ENCODE measurements at regions not wholly inside any gene's neighbourhood (a gene's known extent, or its start where the extent isn't known, plus 50 kb on each side); places are given as distances from the start of the nearest gene placed in this dataset.

- TF ChIP-seq POLR2A (IDR thresholded peaks at IDR 0.05; ENCODE audit: low read depth, low read length) (no peak), POLR2AphosphoS5 (IDR thresholded peaks at IDR 0.05; ENCODE audit: low read depth, low read length) (no peak), TAF1 (IDR thresholded peaks at IDR 0.05; ENCODE audit: borderline replicate concordance, low read depth, low read length) (no peak)
- FAIRE-seq (no peak), DNase-seq (ENCODE audit: insufficient read length) (no peak)
Measured at GRCh38 chr6:8237668-8238067, 135.3 kb upstream of the EEF1E1 start.

DNA sequence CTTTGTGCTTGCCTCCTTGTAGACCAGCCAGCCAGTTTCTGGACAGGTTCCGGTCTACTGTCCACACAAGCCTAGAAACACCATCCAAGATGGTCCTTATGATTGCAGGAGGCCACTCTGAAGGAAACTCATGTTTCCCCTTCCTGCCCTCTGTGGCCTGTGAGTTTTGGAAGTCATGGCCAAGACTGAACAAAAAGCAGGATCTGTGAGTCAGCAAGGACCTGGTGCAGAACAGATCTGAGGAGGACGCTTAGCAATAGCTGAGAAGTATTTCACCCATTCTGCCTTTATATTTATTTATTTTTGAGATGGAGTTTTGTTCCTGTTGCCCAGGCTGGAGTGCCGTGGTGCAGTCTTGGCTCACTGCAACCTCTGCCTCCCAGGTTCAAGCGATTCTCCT lies 134.6 kb upstream of the EEF1E1 start:
- no peak for DNase-seq (ENCODE audit: insufficient read length)
- FAIRE-seq: no peak
- TF ChIP-seq POLR2A (IDR thresholded peaks at IDR 0.05; ENCODE audit: low read depth, low read length): no peak
- no peak for TF ChIP-seq POLR2AphosphoS5 (IDR thresholded peaks at IDR 0.05; ENCODE audit: low read depth, low read length)
- TF ChIP-seq TAF1 (IDR thresholded peaks at IDR 0.05; ENCODE audit: borderline replicate concordance, low read depth, low read length): no peak

DNA sequence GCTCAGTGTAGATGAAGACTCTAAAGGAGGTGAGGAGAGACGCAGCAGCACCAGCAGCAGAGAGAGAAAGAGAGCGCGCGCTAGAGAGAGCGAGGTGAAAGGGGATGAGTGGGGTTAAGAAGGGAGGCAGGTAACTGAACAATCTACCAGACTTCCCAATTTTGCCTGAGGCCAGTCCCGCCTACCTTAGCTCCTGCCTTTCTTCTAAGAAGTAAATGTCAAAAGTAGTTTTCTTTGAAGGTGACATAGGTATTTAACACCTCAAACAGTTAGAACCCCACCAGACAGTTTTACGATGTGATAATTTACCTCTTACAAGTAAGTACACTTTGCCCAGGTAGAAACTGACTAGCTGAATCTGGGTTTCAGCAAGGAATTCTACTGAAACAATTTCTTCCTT lies 132.0 kb upstream of the EEF1E1 start:
- TF ChIP-seq POLR2AphosphoS5 (IDR thresholded peaks at IDR 0.05; ENCODE audit: low read depth, low read length) (no peak), POLR2A (IDR thresholded peaks at IDR 0.05; ENCODE audit: low read depth, low read length) (no peak), TAF1 (IDR thresholded peaks at IDR 0.05; ENCODE audit: borderline replicate concordance, low read depth, low read length) (no peak)
- FAIRE-seq: no peak
- no peak for DNase-seq (ENCODE audit: insufficient read length)

- no peak for FAIRE-seq
- TF ChIP-seq POLR2A (IDR thresholded peaks at IDR 0.05; ENCODE audit: low read depth, low read length) (no peak), POLR2AphosphoS5 (IDR thresholded peaks at IDR 0.05; ENCODE audit: low read depth, low read length) (no peak), TAF1 (IDR thresholded peaks at IDR 0.05; ENCODE audit: borderline replicate concordance, low read depth, low read length) (no peak)
- no peak for DNase-seq (ENCODE audit: insufficient read length)
Measured at GRCh38 chr6:8231956-8232355, 129.6 kb upstream of the EEF1E1 start.

GRCh38 chr6:8229915-8230756 lies 127.8 kb upstream of the EEF1E1 start:
- DNase-seq (ENCODE audit: insufficient read length): no peak
- no peak for FAIRE-seq
- TF ChIP-seq POLR2AphosphoS5 (IDR thresholded peaks at IDR 0.05; ENCODE audit: low read depth, low read length) (no peak), POLR2A (IDR thresholded peaks at IDR 0.05; ENCODE audit: low read depth, low read length) (no peak), TAF1 (IDR thresholded peaks at IDR 0.05; ENCODE audit: borderline replicate concordance, low read depth, low read length) (no peak)

GRCh38 chr6:8225113-8225512 lies 122.8 kb upstream of the EEF1E1 start:
- TF ChIP-seq POLR2AphosphoS5 (IDR thresholded peaks at IDR 0.05; ENCODE audit: low read depth, low read length) (no peak), TAF1 (IDR thresholded peaks at IDR 0.05; ENCODE audit: borderline replicate concordance, low read depth, low read length) (no peak), POLR2A (IDR thresholded peaks at IDR 0.05; ENCODE audit: low read depth, low read length) (no peak)
- FAIRE-seq (no peak), DNase-seq (ENCODE audit: insufficient read length) (no peak)

DNA sequence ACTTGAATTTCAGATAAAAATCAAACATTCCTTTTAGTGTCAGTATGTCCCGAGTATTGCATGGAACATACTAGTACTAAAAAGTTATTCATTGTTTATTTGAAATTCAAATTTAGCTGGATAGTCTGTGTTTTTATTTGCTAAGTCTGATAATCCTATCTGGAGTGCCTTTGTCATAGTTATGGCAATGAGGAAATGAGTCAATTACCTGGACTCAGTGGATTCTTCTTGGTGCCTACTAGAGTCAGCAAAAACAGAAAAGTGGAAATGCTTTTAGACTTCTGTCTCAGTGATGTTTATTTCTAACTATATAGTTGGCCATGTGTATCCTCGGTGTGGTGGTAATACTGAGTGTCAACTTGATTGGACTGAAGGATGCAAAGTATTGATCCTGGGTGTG lies 121.3 kb upstream of the EEF1E1 start:
- no peak for DNase-seq (ENCODE audit: insufficient read length)
- TF ChIP-seq TAF1 (IDR thresholded peaks at IDR 0.05; ENCODE audit: borderline replicate concordance, low read depth, low read length): no peak
- TF ChIP-seq POLR2A (IDR thresholded peaks at IDR 0.05; ENCODE audit: low read depth, low read length): no peak
- no peak for TF ChIP-seq POLR2AphosphoS5 (IDR thresholded peaks at IDR 0.05; ENCODE audit: low read depth, low read length)
- no peak for FAIRE-seq

GRCh38 chr6:8219352-8219943 lies 117.1 kb upstream of the EEF1E1 start:
- no peak for TF ChIP-seq POLR2A (IDR thresholded peaks at IDR 0.05; ENCODE audit: low read depth, low read length)
- no peak for TF ChIP-seq POLR2AphosphoS5 (IDR thresholded peaks at IDR 0.05; ENCODE audit: low read depth, low read length)
- no peak for TF ChIP-seq TAF1 (IDR thresholded peaks at IDR 0.05; ENCODE audit: borderline replicate concordance, low read depth, low read length)
- FAIRE-seq (peak; percentile 70), DNase-seq (ENCODE audit: insufficient read length) (peak; percentile 10)

GRCh38 chr6:8218861-8219260 lies 116.5 kb upstream of the EEF1E1 start:
- TF ChIP-seq TAF1 (IDR thresholded peaks at IDR 0.05; ENCODE audit: borderline replicate concordance, low read depth, low read length) (no peak), POLR2A (IDR thresholded peaks at IDR 0.05; ENCODE audit: low read depth, low read length) (no peak), POLR2AphosphoS5 (IDR thresholded peaks at IDR 0.05; ENCODE audit: low read depth, low read length) (no peak)
- no peak for DNase-seq (ENCODE audit: insufficient read length)
- no peak for FAIRE-seq

- DNase-seq (ENCODE audit: insufficient read length): no peak
- FAIRE-seq: no peak
- TF ChIP-seq POLR2AphosphoS5 (IDR thresholded peaks at IDR 0.05; ENCODE audit: low read depth, low read length): no peak
- TF ChIP-seq POLR2A (IDR thresholded peaks at IDR 0.05; ENCODE audit: low read depth, low read length): no peak
- no peak for TF ChIP-seq TAF1 (IDR thresholded peaks at IDR 0.05; ENCODE audit: borderline replicate concordance, low read depth, low read length)
Measured at GRCh38 chr6:8215631-8216030, 113.3 kb upstream of the EEF1E1 start.

- FAIRE-seq (no peak), DNase-seq (ENCODE audit: insufficient read length) (no peak)
- TF ChIP-seq TAF1 (IDR thresholded peaks at IDR 0.05; ENCODE audit: borderline replicate concordance, low read depth, low read length): no peak
- TF ChIP-seq POLR2A (IDR thresholded peaks at IDR 0.05; ENCODE audit: low read depth, low read length): no peak
- no peak for TF ChIP-seq POLR2AphosphoS5 (IDR thresholded peaks at IDR 0.05; ENCODE audit: low read depth, low read length)
Measured at GRCh38 chr6:8213995-8214394, 111.6 kb upstream of the EEF1E1 start.
